ENCODE measurements at regions not wholly inside any gene's neighbourhood (a gene's known extent, or its start where the extent isn't known, plus 50 kb on each side); places are given as distances from the start of the nearest gene placed in this dataset.

GRCh38 chr11:127815331-127815730 lies 772.0 kb downstream of the ETS1 start:
- DNase-seq (ENCODE audit: low spot score): no peak
- CTCF ChIA-PET: interaction anchor here (1.5 kb wide), 1 partner anchor 28 kb away, joined by 5 read pairs; no protein-coding TSS in a partner anchor
- Mint-ChIP-seq H3K4me1 (peaks cover 32% of the 10 kb centered on the region), H3K27ac (peak overlapping the region; percentile 90), H3K9me3 (no peaks in the 10 kb centered on the region), H3K27me3 (ENCODE audit: low read depth) (no peaks in the 10 kb centered on the region), H3K4me3 (no peak overlapping the region), H3K36me3 (no peaks in the 10 kb centered on the region)
- peak; percentile 80 for ATAC-seq
- POLR2A ChIA-PET: no interaction called here
- TF ChIP-seq HMGXB4 (CRISPR knock-in tag; IDR thresholded peaks at IDR 0.05): no peak
- TF ChIP-seq NFE2L1 (CRISPR knock-in tag; IDR thresholded peaks at IDR 0.05): no peak
- no peak for TF ChIP-seq ATF3 (CRISPR knock-in tag; conservative IDR thresholded peaks at IDR 0.05)
- TF ChIP-seq ZNF121 (CRISPR knock-in tag; IDR thresholded peaks at IDR 0.05): no peak
- no peak for TF ChIP-seq ZNF512 (CRISPR knock-in tag; IDR thresholded peaks at IDR 0.05; ENCODE audit: borderline replicate concordance)
- TF ChIP-seq CBFB (CRISPR knock-in tag; IDR thresholded peaks at IDR 0.05; ENCODE audit: low read depth): no peak
- no peak for TF ChIP-seq NFYB (CRISPR knock-in tag; conservative IDR thresholded peaks at IDR 0.05; ENCODE audit: low read depth)
- no peak for TF ChIP-seq ZNF263 (CRISPR knock-in tag; IDR thresholded peaks at IDR 0.05; ENCODE audit: low read depth)
- no peak for TF ChIP-seq ERG (CRISPR knock-in tag; IDR thresholded peaks at IDR 0.05)
- no peak for TF ChIP-seq CTCF (IDR thresholded peaks at IDR 0.05)
- no peak for TF ChIP-seq USF2 (CRISPR knock-in tag; IDR thresholded peaks at IDR 0.05)
- TF ChIP-seq NR2C2 (CRISPR knock-in tag; IDR thresholded peaks at IDR 0.05): no peak

- CTCF ChIA-PET: no interaction called here
- POLR2A ChIA-PET: no interaction called here
- no peaks in the 10 kb centered on the region for H3K9me3 Mint-ChIP-seq
- H3K27ac Mint-ChIP-seq: no peak overlapping the region
- H3K4me3 Mint-ChIP-seq: no peak overlapping the region
- DNase-seq (ENCODE audit: low spot score) (no peak), ATAC-seq (no peak)
- H3K36me3 Mint-ChIP-seq: no peaks in the 10 kb centered on the region
- no peaks in the 10 kb centered on the region for H3K27me3 Mint-ChIP-seq (ENCODE audit: low read depth)
- peaks cover 23% of the 10 kb centered on the region for H3K4me1 Mint-ChIP-seq
- TF ChIP-seq ETV6 (CRISPR knock-in tag; IDR thresholded peaks at IDR 0.05): no peak
- no peak for TF ChIP-seq ELF4 (CRISPR knock-in tag; IDR thresholded peaks at IDR 0.05; ENCODE audit: low read depth)
- no peak for TF ChIP-seq AFF4 (CRISPR knock-in tag; IDR thresholded peaks at IDR 0.05; ENCODE audit: borderline replicate concordance)
- no peak for TF ChIP-seq USF1 (CRISPR knock-in tag; IDR thresholded peaks at IDR 0.05)
- TF ChIP-seq MAX (CRISPR knock-in tag; IDR thresholded peaks at IDR 0.05): no peak
- TF ChIP-seq FOXP1 (CRISPR knock-in tag; IDR thresholded peaks at IDR 0.05; ENCODE audit: borderline replicate concordance): no peak
- TF ChIP-seq PREB (CRISPR knock-in tag; IDR thresholded peaks at IDR 0.05; ENCODE audit: borderline replicate concordance): no peak
- TF ChIP-seq JAZF1 (CRISPR knock-in tag; IDR thresholded peaks at IDR 0.05): no peak
Measured at GRCh38 chr11:127806501-127806900, 780.9 kb downstream of the ETS1 start.

All from WTC11 (cell line).